HG03139 (cell line): ENCODE measurements at regions not wholly inside any gene's neighbourhood (a gene's known extent, or its start where the extent isn't known, plus 50 kb on each side); places are given as distances from the start of the nearest gene placed in this dataset.
A peak's percentile ranks its signal among the peaks of the same experiment; 100 is the strongest.
"Not testable (repeated sequence)": the region's sequence is repeated elsewhere in the genome, so short reads cannot be mapped to it uniquely, and the experiment has no call there.

Source experiments
- ATAC-seq: cut with Tn5 transposase; IDR thresholded peaks from one replicate; pipeline ENCODE4 v1.9.1; 2021; ENCODE audit not compliant: unreplicated experiment

GRCh38 chr2:55124682-55125081, 74.4 kb upstream of the RTN4 start:
- not testable (repeated sequence) for ATAC-seq

DNA sequence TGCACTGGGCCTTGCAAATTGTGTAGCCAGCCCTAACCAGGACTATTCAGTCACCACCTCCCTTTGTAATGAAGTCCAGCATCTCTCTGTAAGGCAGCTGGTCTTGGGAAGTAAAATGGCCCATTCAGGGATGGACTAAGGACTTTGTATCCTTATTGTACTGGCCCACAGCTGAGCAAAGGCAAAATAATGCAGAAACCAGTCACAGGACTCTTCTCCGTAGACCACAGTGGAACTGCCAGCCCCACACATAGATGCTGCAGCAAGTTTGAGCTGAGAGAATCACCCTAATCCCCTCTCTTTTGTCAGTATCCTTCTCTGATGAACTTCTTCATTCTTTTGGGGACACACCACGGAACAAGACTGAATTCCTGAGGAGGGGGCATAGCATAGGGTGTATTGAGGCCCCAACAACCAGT, 73.6 kb upstream of the RTN4 start:
- ATAC-seq: no peak

DNA sequence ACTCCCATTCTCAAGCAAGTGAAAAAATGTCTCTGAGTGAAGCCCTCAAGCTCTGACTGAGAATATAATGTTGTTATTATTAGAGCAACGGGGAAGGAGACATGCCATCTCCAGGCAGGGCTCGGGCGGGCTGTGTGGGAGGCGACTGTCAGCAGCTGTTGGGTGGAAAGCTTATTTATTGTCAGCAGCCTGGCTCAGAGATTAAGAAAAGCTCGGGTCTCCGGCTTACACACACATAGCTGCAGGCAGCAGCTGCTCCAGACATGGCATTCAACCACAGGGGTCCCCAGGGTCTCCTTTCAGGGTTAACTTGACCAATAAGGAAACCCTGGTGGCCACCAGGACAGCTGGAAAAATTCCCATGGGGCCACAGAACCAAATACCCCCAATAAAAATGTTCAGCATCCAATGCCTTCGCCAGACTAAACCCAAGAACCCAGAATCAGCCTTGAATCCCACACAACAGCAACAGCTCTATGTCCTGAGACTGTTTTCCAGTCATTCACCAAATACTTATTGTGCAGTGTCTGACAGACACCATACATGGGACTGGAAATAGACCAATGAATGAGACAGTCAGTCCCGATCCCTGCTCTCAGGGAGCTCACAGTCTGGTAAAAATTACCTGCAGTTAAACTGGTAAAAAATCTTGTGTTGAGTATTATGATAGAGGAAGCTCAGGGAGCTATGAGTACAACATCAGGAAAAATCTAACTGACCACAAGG, 70.5 kb upstream of the RTN4 start:
- no peak for ATAC-seq

DNA sequence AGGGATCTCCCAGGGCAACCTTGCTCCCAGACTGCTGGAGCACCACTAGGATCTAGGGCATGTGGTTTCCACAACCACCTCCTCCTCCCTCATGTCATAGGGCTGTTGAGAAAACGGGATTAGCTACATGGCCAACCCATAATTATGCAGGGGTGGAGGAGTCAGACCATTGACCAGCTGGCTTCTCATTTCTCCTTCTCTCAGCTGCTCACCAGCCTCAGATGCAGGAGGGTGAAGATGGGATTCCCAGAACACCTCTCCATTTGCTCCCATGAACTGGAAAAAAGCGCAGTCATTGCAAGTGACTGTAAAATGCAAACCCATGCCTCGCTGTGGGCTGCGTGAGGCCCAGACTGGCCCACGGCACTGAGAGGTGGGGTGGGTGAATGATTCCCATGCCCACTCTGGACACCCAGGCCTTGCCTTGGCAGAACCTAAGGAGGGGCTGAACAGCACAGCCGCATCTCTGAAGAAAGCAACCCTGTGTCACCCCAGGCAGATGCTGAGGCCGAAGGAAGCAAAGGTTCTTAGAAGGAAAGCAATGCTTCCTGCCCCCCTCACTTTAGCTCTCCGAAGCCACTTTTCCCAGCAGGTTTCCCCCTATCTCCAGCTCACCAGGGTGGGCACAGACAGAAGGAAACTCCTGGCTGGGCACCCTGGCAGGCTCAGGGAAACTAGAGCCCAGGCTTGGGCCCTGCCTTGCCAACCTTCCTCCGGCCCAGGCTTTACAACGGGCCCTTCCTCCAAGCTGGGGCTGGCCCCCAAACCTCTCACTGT, 69.6 kb upstream of the RTN4 start:
- ATAC-seq: no peak

GRCh38 chr2:55118643-55119083, 68.4 kb upstream of the RTN4 start:
- no peak for ATAC-seq

DNA sequence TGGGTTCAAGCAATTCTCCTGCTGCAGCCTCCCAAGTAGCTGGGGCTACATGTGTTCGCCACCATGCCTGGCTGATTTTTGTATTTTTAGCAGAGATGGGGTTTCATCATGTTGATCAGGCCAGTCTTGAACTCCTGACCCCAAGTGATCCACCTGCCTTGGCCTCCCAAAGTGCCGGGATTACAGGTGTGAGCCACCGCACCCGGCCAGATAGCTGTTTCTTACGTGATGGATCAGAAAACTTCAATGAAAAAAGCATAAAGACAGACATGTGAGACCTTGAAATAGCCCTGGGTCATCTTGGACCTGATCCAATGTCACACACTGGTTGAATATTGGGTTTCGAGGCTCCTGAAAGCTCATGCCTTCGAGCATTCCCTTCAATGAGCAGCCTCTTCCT, 66.7 kb upstream of the RTN4 start:
- ATAC-seq: no peak

- no peak for ATAC-seq
Observed at GRCh38 chr2:55116598-55116964, 66.3 kb upstream of the RTN4 start.

GRCh38 chr2:55115761-55116597, 65.7 kb upstream of the RTN4 start:
- ATAC-seq: no peak

DNA sequence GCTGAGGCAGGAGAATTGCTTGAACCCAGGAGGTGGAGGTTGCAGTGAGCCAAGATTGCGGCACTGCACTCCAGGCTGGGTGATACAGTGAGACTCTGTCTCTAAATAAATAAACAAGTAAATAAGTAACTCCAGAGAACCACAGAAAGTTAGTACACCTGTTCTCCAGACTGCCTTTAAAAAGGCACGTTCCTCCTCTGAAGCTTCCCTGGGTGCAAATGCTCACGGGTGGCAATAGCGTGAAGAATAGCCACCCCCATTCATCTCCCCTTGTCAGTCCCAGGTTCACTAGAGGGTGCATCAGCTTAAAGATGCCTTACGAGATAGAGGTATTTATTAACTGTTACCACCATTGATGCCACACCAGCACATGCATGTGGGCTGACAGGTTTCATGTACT, 64.3 kb upstream of the RTN4 start:
- peak; percentile 48 for ATAC-seq

GRCh38 chr2:55114082-55114481, 63.8 kb upstream of the RTN4 start:
- ATAC-seq: no peak

DNA sequence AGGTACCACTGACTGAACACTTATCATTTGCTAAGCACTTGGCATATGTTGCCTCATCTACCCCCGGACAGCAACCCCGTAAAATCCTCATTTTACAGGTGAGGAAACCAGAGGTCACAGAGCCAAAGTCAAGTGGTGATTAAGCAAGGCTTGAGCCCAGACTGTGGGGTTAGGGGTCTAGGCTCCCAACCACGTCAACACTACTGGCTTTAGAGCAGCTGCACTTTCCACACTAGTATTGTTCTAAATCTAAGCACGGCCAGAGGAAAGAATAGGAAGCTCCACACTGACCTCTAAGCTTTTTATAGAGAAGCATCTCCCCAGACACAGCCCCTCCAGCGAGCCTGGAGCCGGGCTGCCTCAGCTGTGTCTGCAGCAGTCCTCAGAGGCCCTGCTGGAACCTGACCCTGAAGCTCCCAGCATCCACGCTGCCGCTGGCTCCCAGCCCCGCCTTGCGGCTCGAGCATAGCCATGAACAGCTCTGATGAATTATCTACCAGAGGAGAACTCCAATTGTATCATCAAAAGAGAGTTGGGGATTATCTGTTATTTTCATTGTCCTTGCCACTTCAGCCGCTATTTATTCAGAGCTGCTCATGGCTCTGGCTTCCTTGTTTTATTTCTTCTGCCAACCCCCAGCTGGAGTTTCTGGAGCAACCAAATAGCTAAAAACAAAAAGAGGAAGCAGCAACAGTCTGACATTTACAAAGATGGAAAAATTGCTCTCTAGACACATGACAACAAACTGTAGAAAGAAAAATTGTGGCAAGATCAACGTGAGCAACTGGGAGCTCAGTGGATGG, 62.2 kb upstream of the RTN4 start:
- ATAC-seq: no peak

- ATAC-seq: no peak
Observed at GRCh38 chr2:55111570-55112228, 61.4 kb upstream of the RTN4 start.

- no peak for ATAC-seq
Observed at GRCh38 chr2:55111230-55111569, 60.9 kb upstream of the RTN4 start.

- no peak for ATAC-seq
Observed at GRCh38 chr2:55109219-55109891, 59.1 kb upstream of the RTN4 start.

DNA sequence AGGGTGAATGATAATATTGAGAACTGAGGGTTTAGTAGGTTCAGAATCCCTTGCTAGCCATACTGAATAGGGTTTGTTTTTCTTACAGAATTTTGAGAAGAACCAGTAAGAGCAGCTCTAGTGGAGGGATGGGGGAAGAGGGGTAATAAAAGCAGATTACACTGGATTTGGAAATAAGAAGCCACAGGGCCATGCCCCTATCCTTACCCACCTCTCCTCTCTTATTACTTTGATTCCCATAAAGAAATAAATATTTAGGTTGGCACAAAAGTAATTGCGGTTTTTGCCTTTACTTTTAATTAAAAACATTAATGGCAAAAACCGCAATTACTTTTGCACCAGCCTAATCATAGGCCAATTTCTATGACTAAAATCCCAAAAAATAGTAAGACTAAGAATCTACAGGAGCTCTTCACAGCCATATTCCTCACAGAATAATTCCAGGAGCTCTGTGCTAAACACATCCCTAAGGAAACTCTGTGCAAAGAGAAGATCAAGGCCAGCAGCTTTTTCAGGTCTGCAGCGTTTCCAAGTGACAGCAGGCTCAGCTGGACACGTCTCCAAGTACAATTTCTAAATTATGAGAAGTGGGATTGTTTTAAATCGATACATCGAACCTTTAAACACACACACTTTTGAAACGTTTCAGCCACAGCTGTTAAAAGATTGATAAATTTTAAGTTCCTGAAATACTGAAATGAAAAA, 58.4 kb upstream of the RTN4 start:
- no peak for ATAC-seq

DNA sequence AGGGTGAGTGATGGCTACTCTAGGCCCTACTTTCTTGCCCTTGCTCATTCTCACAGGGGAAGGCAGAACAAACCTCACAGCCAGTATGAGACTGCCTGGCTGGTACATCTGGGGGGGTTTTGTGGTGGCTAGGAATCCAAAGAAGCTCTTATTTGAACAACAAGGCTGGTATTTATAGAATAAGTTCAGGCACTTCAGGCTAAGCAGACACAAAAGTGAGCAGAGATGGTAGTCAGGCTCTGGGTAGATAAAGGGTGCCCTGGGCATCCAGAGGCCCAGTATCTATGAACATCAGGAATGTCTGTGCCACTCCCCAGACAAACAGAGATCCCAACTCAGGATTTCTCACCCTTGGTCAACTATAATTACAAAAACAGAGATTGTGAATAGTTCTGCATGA, 57.2 kb upstream of the RTN4 start:
- ATAC-seq: no peak

DNA sequence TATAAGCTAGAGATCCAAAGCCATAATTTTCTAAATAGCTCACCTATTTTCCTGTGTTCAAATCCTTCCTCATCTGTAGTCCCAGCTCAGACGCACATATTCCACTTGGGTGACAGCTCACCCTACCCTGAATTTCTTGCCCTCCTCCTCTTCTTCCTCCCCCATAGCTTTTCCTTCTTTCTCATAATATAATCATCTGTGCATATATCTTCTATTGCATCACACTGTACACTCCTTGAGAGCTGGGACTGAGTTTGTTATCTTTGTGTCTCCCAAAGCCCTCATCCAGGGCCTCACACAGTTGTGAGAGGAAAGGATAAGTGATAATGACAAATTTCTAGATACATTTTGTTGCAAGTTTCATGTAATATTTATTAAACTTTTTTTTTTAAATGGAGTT, 55.9 kb upstream of the RTN4 start:
- no peak for ATAC-seq

GRCh38 chr2:55105456-55105855, 55.2 kb upstream of the RTN4 start:
- ATAC-seq: no peak

DNA sequence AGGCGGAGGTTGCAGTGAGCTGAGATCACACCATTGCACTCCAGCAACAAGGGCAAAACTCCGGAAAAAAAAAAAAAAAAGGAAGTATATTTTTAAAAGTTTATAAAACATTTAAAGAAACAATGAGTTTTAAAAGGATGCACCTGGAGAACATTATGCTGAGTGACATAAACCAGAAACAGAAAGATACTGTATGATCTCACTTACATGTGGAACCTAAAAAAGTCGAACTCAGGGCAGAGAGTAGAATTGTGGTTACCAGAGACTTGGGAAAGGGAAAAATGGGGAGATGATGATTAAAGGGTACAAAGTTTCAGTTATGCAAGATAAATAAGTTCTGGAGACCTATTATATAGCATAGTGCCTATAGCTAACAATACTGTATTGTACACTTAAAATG, 52.8 kb upstream of the RTN4 start:
- no peak for ATAC-seq
